ENCODE measurements at regions not wholly inside any gene's neighbourhood (a gene's known extent, or its start where the extent isn't known, plus 50 kb on each side); places are given as distances from the start of the nearest gene placed in this dataset.

DNA sequence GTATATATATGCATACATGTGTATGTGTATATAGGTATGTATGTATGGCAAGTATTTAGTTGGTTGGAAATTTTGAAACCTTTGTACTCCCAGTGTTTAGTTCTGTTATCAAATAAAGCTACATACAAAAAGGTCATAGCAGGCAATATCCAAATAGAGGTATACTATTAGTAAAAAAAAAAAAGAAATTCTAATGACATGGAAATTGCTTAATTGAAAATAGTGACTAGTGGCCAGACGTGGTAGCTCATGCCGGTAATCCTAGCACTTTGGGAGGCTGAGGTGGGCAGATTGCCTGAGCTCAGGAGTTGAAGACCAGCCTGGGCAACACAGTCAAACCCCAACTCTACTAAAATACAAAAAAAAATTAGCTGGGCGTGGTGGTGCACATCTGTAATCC is 351.6 kb upstream of the NR5A2 start:
- TF ChIP-seq IKZF5 (CRISPR knock-in tag; IDR thresholded peaks at IDR 0.05) (no peak), RAD21 (CRISPR knock-in tag; IDR thresholded peaks at IDR 0.05) (no peak), FOXP1 (IDR thresholded peaks at IDR 0.05) (no peak), FOXP1 (CRISPR knock-in tag; IDR thresholded peaks at IDR 0.05) (no peak), EZH2 (conservative IDR thresholded peaks at IDR 0.05; ENCODE audit: low read depth, low read length) (no peak), ATF1 (CRISPR knock-in tag; IDR thresholded peaks at IDR 0.05) (no peak), FOXK1 (CRISPR knock-in tag; IDR thresholded peaks at IDR 0.05; ENCODE audit: borderline replicate concordance, low read depth) (no peak), ZFAT (CRISPR knock-in tag; conservative IDR thresholded peaks at IDR 0.05) (no peak)
- TF ChIP-seq, protein P1, sequence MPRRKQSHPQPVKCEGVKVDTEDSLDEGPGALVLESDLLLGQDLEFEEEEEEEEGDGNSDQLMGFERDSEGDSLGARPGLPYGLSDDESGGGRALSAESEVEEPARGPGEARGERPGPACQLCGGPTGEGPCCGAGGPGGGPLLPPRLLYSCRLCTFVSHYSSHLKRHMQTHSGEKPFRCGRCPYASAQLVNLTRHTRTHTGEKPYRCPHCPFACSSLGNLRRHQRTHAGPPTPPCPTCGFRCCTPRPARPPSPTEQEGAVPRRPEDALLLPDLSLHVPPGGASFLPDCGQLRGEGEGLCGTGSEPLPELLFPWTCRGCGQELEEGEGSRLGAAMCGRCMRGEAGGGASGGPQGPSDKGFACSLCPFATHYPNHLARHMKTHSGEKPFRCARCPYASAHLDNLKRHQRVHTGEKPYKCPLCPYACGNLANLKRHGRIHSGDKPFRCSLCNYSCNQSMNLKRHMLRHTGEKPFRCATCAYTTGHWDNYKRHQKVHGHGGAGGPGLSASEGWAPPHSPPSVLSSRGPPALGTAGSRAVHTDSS (CRISPR knock-in tag; conservative IDR thresholded peaks at IDR 0.05): no peak
